ENCODE measurements at regions not wholly inside any gene's neighbourhood (a gene's known extent, or its start where the extent isn't known, plus 50 kb on each side); places are given as distances from the start of the nearest gene placed in this dataset.

- no peak for DNase-seq
These were observed 57.3 kb upstream of the ZNF648 start for GRCh38 chr1:182118851-182119250.

- DNase-seq, result no peak
These were observed 53.1 kb upstream of the ZNF648 start for GRCh38 chr1:182114627-182115023.

DNA sequence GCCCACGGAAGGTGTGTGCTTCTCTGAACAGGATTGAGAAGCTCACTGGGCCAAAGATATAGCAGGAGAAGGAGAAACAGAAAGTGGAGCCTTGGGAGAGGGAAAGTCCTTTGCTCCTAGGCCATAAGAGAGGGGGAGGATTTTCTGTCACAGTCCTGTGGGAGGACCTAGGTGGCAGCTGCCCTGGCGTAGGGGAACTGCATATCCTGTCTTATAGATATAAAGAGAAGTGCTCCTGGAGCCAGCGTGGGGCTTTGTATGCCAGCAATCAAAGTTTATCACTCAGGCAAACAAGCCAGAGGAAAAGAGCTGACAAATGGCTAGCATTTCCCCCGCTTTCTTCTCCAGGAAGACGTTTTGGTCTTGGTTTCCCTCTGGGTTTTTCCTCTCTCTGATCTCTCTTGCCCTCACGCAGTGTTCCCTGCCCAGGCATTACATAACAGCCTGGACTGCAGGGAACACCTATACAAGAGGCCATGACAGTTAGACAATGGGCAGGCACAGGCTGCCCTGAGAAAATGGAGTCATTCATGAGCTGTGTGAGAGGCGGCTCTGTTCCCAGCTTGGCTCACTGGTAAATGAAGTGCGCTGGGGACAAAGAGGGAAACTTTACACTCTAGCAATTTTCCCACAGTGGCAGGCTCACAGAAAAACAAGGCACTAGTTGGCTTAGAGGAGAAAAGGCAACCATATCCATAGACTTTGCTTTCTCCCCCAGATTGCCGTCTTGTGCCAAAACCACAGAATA is 52.5 kb upstream of the ZNF648 start:
- peak; percentile 32 for DNase-seq

DNA sequence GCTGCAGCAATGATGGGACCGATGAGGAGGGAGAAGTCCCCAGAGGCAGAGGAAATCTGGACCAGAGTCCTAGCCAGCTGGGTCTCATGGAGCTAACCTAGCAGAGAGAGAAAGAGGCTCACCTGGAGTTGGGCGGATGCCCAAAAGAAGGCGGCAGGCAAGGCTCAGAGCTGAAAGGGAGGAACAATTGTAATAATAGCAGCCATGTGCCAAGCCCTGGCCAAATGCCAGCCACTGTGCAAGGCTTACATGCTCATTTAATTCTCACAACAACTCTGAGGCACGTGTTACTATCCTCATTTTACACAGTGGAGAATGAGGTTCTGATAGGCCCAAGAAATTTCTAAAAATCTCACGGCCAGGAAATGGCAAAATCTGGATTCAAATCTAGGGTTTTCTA is 50.0 kb upstream of the ZNF648 start:
- DNase-seq, result no peak
